ENCODE measurements at regions not wholly inside any gene's neighbourhood (a gene's known extent, or its start where the extent isn't known, plus 50 kb on each side); places are given as distances from the start of the nearest gene placed in this dataset.

- no peaks in the 10 kb centered on the region for H3K9me2 ChIP-seq (replicated peaks; ENCODE audit: insufficient read depth, low read length)
- no peak overlapping the region for H3K27ac ChIP-seq (ENCODE audit: low read depth, low read length)
- no peaks in the 10 kb centered on the region for H3F3A ChIP-seq (ENCODE audit: insufficient read depth)
- no peaks in the 10 kb centered on the region for H3K27me3 ChIP-seq (ENCODE audit: low read length)
- no peak overlapping the region for H3K9ac ChIP-seq (ENCODE audit: low read length)
- H3K4me2 ChIP-seq (ENCODE audit: low read depth, low read length, poor library complexity, severe bottlenecking): no peak overlapping the region
- TF ChIP-seq CTCF (IDR thresholded peaks at IDR 0.05; ENCODE audit: insufficient read depth, low read length, poor library complexity, severe bottlenecking) (no peak), EZH2phosphoT487 (conservative IDR thresholded peaks at IDR 0.05; ENCODE audit: low read length) (no peak)
- H4K20me1 ChIP-seq (ENCODE audit: low read depth, low read length): no peaks in the 10 kb centered on the region
- H3K79me2 ChIP-seq (ENCODE audit: insufficient read depth, low read length): no peaks in the 10 kb centered on the region
- H2AFZ ChIP-seq (ENCODE audit: low read depth, low read length, severe bottlenecking): no peak overlapping the region
- no peaks in the 10 kb centered on the region for H3K9me3 ChIP-seq (ENCODE audit: insufficient read depth, low read length)
- no peak overlapping the region for H3K4me3 ChIP-seq (ENCODE audit: insufficient read depth, low read length, poor library complexity, severe bottlenecking)
- H3K36me3 ChIP-seq (ENCODE audit: low read length): no peaks in the 10 kb centered on the region
Observed at GRCh38 chr10:107480781-107481180, 316.3 kb upstream of the SORCS1 start.

- Histone ChIP-seq H3K79me2 (ENCODE audit: insufficient read depth, low read length) (no peaks in the 10 kb centered on the region), H3K9ac (ENCODE audit: low read length) (no peak overlapping the region), H3K9me3 (ENCODE audit: insufficient read depth, low read length) (no peaks in the 10 kb centered on the region), H3K36me3 (ENCODE audit: low read length) (no peaks in the 10 kb centered on the region), H3K27ac (ENCODE audit: low read depth, low read length) (no peak overlapping the region), H3K4me2 (ENCODE audit: low read depth, low read length, poor library complexity, severe bottlenecking) (no peak overlapping the region), H3K27me3 (ENCODE audit: low read length) (no peaks in the 10 kb centered on the region), H3F3A (ENCODE audit: insufficient read depth) (no peaks in the 10 kb centered on the region), H3K9me2 (replicated peaks; ENCODE audit: insufficient read depth, low read length) (no peaks in the 10 kb centered on the region), H4K20me1 (ENCODE audit: low read depth, low read length) (no peaks in the 10 kb centered on the region), H3K4me3 (ENCODE audit: insufficient read depth, low read length, poor library complexity, severe bottlenecking) (no peak overlapping the region), H2AFZ (ENCODE audit: low read depth, low read length, severe bottlenecking) (no peak overlapping the region)
- TF ChIP-seq EZH2phosphoT487 (conservative IDR thresholded peaks at IDR 0.05; ENCODE audit: low read length): no peak
- TF ChIP-seq CTCF (IDR thresholded peaks at IDR 0.05; ENCODE audit: insufficient read depth, low read length, poor library complexity, severe bottlenecking): no peak
Observed at GRCh38 chr10:107477266-107477665, 312.8 kb upstream of the SORCS1 start.

GRCh38 chr10:107476408-107476807 lies 311.9 kb upstream of the SORCS1 start:
- H3K79me2 ChIP-seq (ENCODE audit: insufficient read depth, low read length): no peaks in the 10 kb centered on the region
- H3K36me3 ChIP-seq (ENCODE audit: low read length): no peaks in the 10 kb centered on the region
- H2AFZ ChIP-seq (ENCODE audit: low read depth, low read length, severe bottlenecking): no peak overlapping the region
- no peak overlapping the region for H3K4me3 ChIP-seq (ENCODE audit: insufficient read depth, low read length, poor library complexity, severe bottlenecking)
- no peaks in the 10 kb centered on the region for H3K9me2 ChIP-seq (replicated peaks; ENCODE audit: insufficient read depth, low read length)
- no peaks in the 10 kb centered on the region for H3F3A ChIP-seq (ENCODE audit: insufficient read depth)
- no peaks in the 10 kb centered on the region for H3K27me3 ChIP-seq (ENCODE audit: low read length)
- H3K9ac ChIP-seq (ENCODE audit: low read length): no peak overlapping the region
- TF ChIP-seq CTCF (IDR thresholded peaks at IDR 0.05; ENCODE audit: insufficient read depth, low read length, poor library complexity, severe bottlenecking): no peak
- TF ChIP-seq EZH2phosphoT487 (conservative IDR thresholded peaks at IDR 0.05; ENCODE audit: low read length): no peak
- H3K4me2 ChIP-seq (ENCODE audit: low read depth, low read length, poor library complexity, severe bottlenecking): no peak overlapping the region
- H3K27ac ChIP-seq (ENCODE audit: low read depth, low read length): no peak overlapping the region
- no peaks in the 10 kb centered on the region for H4K20me1 ChIP-seq (ENCODE audit: low read depth, low read length)
- no peaks in the 10 kb centered on the region for H3K9me3 ChIP-seq (ENCODE audit: insufficient read depth, low read length)
